CD4-positive, alpha-beta T cell (primary cell): ENCODE measurements at regions not wholly inside any gene's neighbourhood (a gene's known extent, or its start where the extent isn't known, plus 50 kb on each side); places are given as distances from the start of the nearest gene placed in this dataset.

Source experiments
- ATAC-seq: fragments of 200-7000 bp; cut with Tn5 transposase; one replicate; pipeline ENCODE4 v1.10.0; 2022; ENCODE audit warnings: mild to moderate bottlenecking; ENCODE audit not compliant: poor library complexity
- CTCF ChIA-PET: fragments of 350-600 bp; sonication (Branson Sonifier 250); formaldehyde crosslinking; loops from one replicate; lab custom pipeline; 2021; ENCODE audit warnings: antibody characterized with exemption, inconsistent platforms; lab: Charles Lee
- POLR2A ChIA-PET: fragments of 350-600 bp; sonication (Branson Sonifier 250); formaldehyde crosslinking; loops from one replicate; lab custom pipeline; 2021; ENCODE audit warnings: antibody characterized with exemption, inconsistent platforms; lab: Charles Lee
- DNase-seq, 14 experiments: peaks; one replicate each; pipeline ENCODE4 v3.0.0-alpha.2; 2013 to 2020; ENCODE audit warnings: mixed read lengths in 2 of 14
- H3K27ac ChIP-seq, 2 donors: one replicate each; pipeline versions ENCODE4 v1.5.1 to v1.7.0; 2013; ENCODE audit warnings: low read length in 2 of 2, low read depth in 1 of 2, mild to moderate bottlenecking in 1 of 2
- H3K27me3 ChIP-seq, 2 experiments: 1 replicate in 1 of 2; 2 replicates in 1 of 2; pipeline versions ENCODE4 v1.6.1 to v1.7.0; 2013; ENCODE audit warnings: low read length in 2 of 2, control low read depth in 1 of 2, mild to moderate bottlenecking in 1 of 2, moderate library complexity in 1 of 2; ENCODE audit not compliant: insufficient read depth in 2 of 2, control insufficient read depth in 1 of 2
- H3K36me3 ChIP-seq: one replicate; pipeline ENCODE4 v1.6.1; 2013; ENCODE audit warnings: low read length, control low read depth; ENCODE audit not compliant: insufficient read depth
- H3K4me1 ChIP-seq: one replicate; pipeline ENCODE4 v1.6.1; 2013; ENCODE audit warnings: low read length, control low read depth; ENCODE audit not compliant: insufficient read depth
- H3K4me3 ChIP-seq: one replicate; pipeline ENCODE4 v1.5.1; 2013; ENCODE audit warnings: mild to moderate bottlenecking, low read length, moderate library complexity
- H3K9me3 ChIP-seq, 2 experiments: 1 replicate in 1 of 2; 2 replicates in 1 of 2; pipeline versions ENCODE4 v1.6.1 to v1.7.0; 2013; ENCODE audit warnings: low read length in 2 of 2, mild to moderate bottlenecking in 2 of 2, control low read depth in 1 of 2, moderate library complexity in 1 of 2; ENCODE audit not compliant: control insufficient read depth in 1 of 2, insufficient read depth in 1 of 2
- H3K27ac Mint-ChIP-seq: one replicate; pipeline ENCODE4 v1.8.0; 2020; ENCODE audit warnings: mixed read lengths
- H3K27me3 Mint-ChIP-seq: one replicate; pipeline ENCODE4 v1.8.0; 2021; ENCODE audit warnings: mixed read lengths
- H3K36me3 Mint-ChIP-seq: one replicate; pipeline ENCODE4 v1.8.0; 2021; ENCODE audit warnings: low read depth, mixed read lengths
- H3K4me1 Mint-ChIP-seq: one replicate; pipeline ENCODE4 v1.8.0; 2021; ENCODE audit warnings: low read depth, mixed read lengths
- H3K4me3 Mint-ChIP-seq: one replicate; pipeline ENCODE4 v1.8.0; 2020; ENCODE audit warnings: mild to moderate bottlenecking, mixed read lengths
- H3K9me3 Mint-ChIP-seq: one replicate; pipeline ENCODE4 v1.8.0; 2020; ENCODE audit warnings: mixed read lengths
- CTCF ChIP-seq: fragments of 200-600 bp; IDR thresholded peaks from one replicate; pipeline ENCODE4 v1.8.0; 2022; ENCODE audit warnings: antibody characterized with exemption, mild to moderate bottlenecking
- intact Hi-C, 2 experiments: fragments of 100-400 bp; cut with DNase I in 1 of 2; cut with micrococcal nuclease in 1 of 2; formaldehyde crosslinking; loops; one replicate each; pipeline versions ENCODE4 v1.15.1 to v1.9.0; 2023 to 2025; cut with DNase I, micrococcal nuclease

- no peak overlapping the region for H3K4me3 ChIP-seq
- no peaks in the 10 kb centered on the region for H3K27me3 ChIP-seq
- ATAC-seq (no peak), DNase-seq (no peak)
- Mint-ChIP-seq H3K36me3 (no peaks in the 10 kb centered on the region), H3K4me3 (no peak overlapping the region), H3K27ac (no peak overlapping the region), H3K4me1 (peaks cover 31% of the 10 kb centered on the region), H3K9me3 (no peaks in the 10 kb centered on the region), H3K27me3 (no peaks in the 10 kb centered on the region)
- no peak overlapping the region for H3K27ac ChIP-seq
- CTCF ChIA-PET = no interaction called here
- peaks cover 0 to under 1% of the 10 kb centered on the region in 2 experiments for H3K9me3 ChIP-seq
- H3K36me3 ChIP-seq = no peaks in the 10 kb centered on the region
- POLR2A ChIA-PET = no interaction called here
- peaks cover 26% of the 10 kb centered on the region for H3K4me1 ChIP-seq
- intact Hi-C loops = no loop called here
- no peak for TF ChIP-seq CTCF
These were observed 113.3 kb upstream of the TMPO start for GRCh38 chr12:98402091-98402490.

- POLR2A ChIA-PET = no interaction called here
- Histone ChIP-seq H3K4me3 (no peak overlapping the region), H3K27ac (no peak overlapping the region), H3K9me3 (peaks cover 0 to 5% of the 10 kb centered on the region in 2 experiments), H3K4me1 (peaks cover 20% of the 10 kb centered on the region), H3K27me3 (no peaks in the 10 kb centered on the region), H3K36me3 (no peaks in the 10 kb centered on the region)
- Mint-ChIP-seq H3K36me3 (no peaks in the 10 kb centered on the region), H3K9me3 (no peaks in the 10 kb centered on the region), H3K4me3 (no peak overlapping the region), H3K27ac (no peak overlapping the region), H3K4me1 (peaks cover 25% of the 10 kb centered on the region), H3K27me3 (no peaks in the 10 kb centered on the region)
- CTCF ChIA-PET = no interaction called here
- DNase-seq (no peak), ATAC-seq (no peak)
- TF ChIP-seq CTCF = no peak
- intact Hi-C loops = no loop called here
These were observed 112.7 kb upstream of the TMPO start for GRCh38 chr12:98402671-98403070.

GRCh38 chr12:98403385-98403784 lies 112.0 kb upstream of the TMPO start:
- Histone ChIP-seq H3K27ac (no peak overlapping the region), H3K9me3 (peaks cover 0 to 5% of the 10 kb centered on the region in 2 experiments), H3K4me1 (peaks cover 16% of the 10 kb centered on the region), H3K4me3 (no peak overlapping the region), H3K27me3 (no peaks in the 10 kb centered on the region), H3K36me3 (no peaks in the 10 kb centered on the region)
- Mint-ChIP-seq H3K27ac (no peak overlapping the region), H3K27me3 (no peaks in the 10 kb centered on the region), H3K9me3 (no peaks in the 10 kb centered on the region), H3K4me3 (no peak overlapping the region), H3K36me3 (no peaks in the 10 kb centered on the region), H3K4me1 (peaks cover 21% of the 10 kb centered on the region)
- DNase-seq (no peak), ATAC-seq (no peak)
- intact Hi-C loops = no loop called here
- ChIA-PET POLR2A (no interaction called here), CTCF (no interaction called here)
- no peak for TF ChIP-seq CTCF
